ENCODE measurements at regions not wholly inside any gene's neighbourhood (a gene's known extent, or its start where the extent isn't known, plus 50 kb on each side); places are given as distances from the start of the nearest gene placed in this dataset.

- DNase-seq (ENCODE audit: low read depth): no peak
- TF ChIP-seq CTCF (conservative IDR thresholded peaks at IDR 0.05; ENCODE audit: low read length): no peak
These were observed 993.7 kb downstream of the EFNA5 start for GRCh38 chr5:106677057-106677456.

GRCh38 chr5:106675687-106676086 is 995.0 kb downstream of the EFNA5 start:
- TF ChIP-seq CTCF (conservative IDR thresholded peaks at IDR 0.05; ENCODE audit: low read length): no peak
- DNase-seq (ENCODE audit: low read depth): no peak
- no peak overlapping the region for H3K4me3 ChIP-seq (ENCODE audit: low read length)

More at GRCh38 chr5:106677057-106677456, 993.7 kb downstream of the EFNA5 start:
- no peak overlapping the region for H3K4me3 ChIP-seq (ENCODE audit: low read length)

DNA sequence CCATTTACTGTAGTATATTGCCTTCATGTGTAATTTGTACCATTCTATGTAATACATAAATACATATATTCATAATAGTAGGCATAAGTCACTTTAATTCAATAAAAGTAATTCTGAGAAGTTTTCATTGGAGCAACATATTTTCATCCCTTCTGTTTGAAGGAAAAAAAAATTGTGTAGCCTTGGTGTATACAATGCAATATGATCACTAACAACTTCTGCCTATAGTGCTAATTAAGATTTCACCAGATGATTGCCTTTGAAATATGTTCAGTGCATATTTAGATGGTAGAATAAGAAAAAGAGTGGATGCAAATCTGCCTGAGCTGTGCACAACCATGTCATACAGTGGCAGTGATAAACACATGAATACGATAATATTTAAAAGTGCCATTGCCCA is 996.8 kb downstream of the EFNA5 start:
- DNase-seq (ENCODE audit: low read depth): no peak
- TF ChIP-seq CTCF (conservative IDR thresholded peaks at IDR 0.05; ENCODE audit: low read length): no peak
- no peak overlapping the region for H3K4me3 ChIP-seq (ENCODE audit: low read length)

DNA sequence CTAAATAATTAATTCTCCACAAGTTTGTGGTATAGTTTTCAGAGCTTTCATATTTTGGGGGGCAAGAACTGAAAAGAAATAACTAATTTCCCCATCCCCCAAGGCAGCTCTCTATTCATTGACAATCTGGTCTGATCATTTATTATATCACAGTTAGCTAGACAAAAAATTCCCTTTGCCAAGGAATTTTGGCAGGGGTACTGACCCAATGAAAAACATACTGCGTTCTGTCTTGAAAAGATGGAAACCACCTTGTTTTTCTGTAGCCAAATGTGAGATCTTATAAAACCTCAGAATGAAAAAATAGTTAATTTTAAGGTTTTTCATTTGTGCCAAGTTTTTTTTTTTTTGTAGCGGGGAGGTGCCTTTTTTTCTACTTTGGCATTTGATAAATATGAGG is 1008.9 kb downstream of the EFNA5 start:
- H3K4me3 ChIP-seq (ENCODE audit: low read length): no peak overlapping the region
- DNase-seq (ENCODE audit: low read depth): no peak
- TF ChIP-seq CTCF (conservative IDR thresholded peaks at IDR 0.05; ENCODE audit: low read length): no peak

GRCh38 chr5:106660681-106661080 is 1010.1 kb downstream of the EFNA5 start:
- H3K4me3 ChIP-seq (ENCODE audit: low read length): no peak overlapping the region
- no peak for TF ChIP-seq CTCF (conservative IDR thresholded peaks at IDR 0.05; ENCODE audit: low read length)
- no peak for DNase-seq (ENCODE audit: low read depth)

DNA sequence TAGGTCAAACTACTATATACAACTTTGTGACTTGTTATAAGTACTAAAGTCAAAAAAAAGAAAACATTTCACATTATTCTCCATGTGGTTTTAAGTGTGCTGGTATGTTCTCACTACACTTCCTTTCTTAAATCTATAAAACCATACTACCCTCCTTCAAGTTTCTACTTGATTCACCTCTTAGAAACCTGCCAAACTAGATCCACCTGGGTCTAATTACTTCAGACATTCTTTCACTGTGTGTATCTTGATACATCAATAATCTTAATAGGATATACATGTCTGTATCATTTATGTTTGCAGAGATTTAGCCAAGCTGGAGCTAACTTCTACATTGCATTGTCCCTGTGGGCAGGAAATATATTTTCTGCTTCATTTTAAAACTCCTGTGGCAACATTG is 1012.6 kb downstream of the EFNA5 start:
- no peak overlapping the region for H3K4me3 ChIP-seq (ENCODE audit: low read length)
- no peak for DNase-seq (ENCODE audit: low read depth)
- no peak for TF ChIP-seq CTCF (conservative IDR thresholded peaks at IDR 0.05; ENCODE audit: low read length)

DNA sequence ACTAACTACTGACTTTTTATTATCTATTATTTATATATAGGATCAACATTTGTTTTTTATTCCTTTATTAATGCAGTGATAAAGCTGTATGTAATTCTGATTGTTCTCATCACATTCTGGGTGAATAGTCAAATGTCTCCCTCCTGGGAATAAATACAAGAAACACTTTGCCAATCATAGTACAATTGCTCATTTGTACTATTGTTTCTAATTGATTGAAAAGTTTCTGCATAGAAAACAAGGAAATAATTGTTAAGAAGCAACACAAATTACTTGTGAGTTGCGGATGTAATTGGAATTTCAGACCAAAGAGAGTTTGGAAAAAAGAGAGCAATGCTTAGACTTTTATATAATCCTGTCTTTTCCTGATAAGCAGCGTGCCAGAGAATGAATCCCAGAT is 1013.9 kb downstream of the EFNA5 start:
- no peak for DNase-seq (ENCODE audit: low read depth)
- H3K4me3 ChIP-seq (ENCODE audit: low read length): no peak overlapping the region
- no peak for TF ChIP-seq CTCF (conservative IDR thresholded peaks at IDR 0.05; ENCODE audit: low read length)
